ENCODE measurements at regions not wholly inside any gene's neighbourhood (a gene's known extent, or its start where the extent isn't known, plus 50 kb on each side); places are given as distances from the start of the nearest gene placed in this dataset.

DNA sequence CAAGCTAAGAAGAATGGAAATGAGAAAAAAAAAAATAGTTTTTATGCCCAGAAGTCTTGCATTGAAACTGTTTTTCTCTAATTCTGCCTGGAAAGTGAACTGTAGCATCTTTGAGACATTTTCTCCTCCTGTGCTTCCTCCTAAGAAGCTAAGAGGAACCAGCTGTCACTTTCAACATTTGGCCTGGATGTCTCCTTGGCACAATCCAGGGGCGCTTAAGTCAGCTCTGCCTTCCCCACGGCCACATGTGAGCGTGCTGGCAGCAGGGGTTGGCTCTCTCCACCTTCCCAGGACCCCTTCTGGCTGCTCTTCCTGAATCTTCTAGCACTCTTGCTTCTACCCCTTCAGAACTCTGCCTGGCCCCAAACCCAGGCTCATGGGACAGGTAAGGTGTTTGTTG lies 289.6 kb upstream of the ADARB2 start:
- H3K4me1 Mint-ChIP-seq, result no peaks in the 10 kb centered on the region
- H3K9me3 Mint-ChIP-seq, result no peaks in the 10 kb centered on the region

More for the DNA sequence above, 289.6 kb upstream of the ADARB2 start:
- Mint-ChIP-seq H3K4me3 (no peak overlapping the region), H3K27ac (no peak overlapping the region), H3K27me3 (ENCODE audit: low read depth) (peaks cover 17% of the 10 kb centered on the region), H3K36me3 (no peaks in the 10 kb centered on the region)
- ChIA-PET POLR2A (no interaction called here), CTCF (no interaction called here)
- ATAC-seq (no peak), DNase-seq (ENCODE audit: low spot score) (no peak)
- TF ChIP-seq ARID4B (CRISPR knock-in tag; IDR thresholded peaks at IDR 0.05; ENCODE audit: borderline replicate concordance) (no peak), ZNF425 (CRISPR knock-in tag; conservative IDR thresholded peaks at IDR 0.05) (no peak), PRRX2 (CRISPR knock-in tag; IDR thresholded peaks at IDR 0.05) (no peak), TEAD1 (CRISPR knock-in tag; IDR thresholded peaks at IDR 0.05) (no peak), PREB (CRISPR knock-in tag; IDR thresholded peaks at IDR 0.05; ENCODE audit: borderline replicate concordance) (no peak), CREB1 (CRISPR knock-in tag; IDR thresholded peaks at IDR 0.05) (no peak), HMGA2 (CRISPR knock-in tag; IDR thresholded peaks at IDR 0.05) (no peak), IRF1 (CRISPR knock-in tag; IDR thresholded peaks at IDR 0.05) (no peak), RORB (CRISPR knock-in tag; IDR thresholded peaks at IDR 0.05) (no peak), SP1 (CRISPR knock-in tag; conservative IDR thresholded peaks at IDR 0.05) (no peak), CDX4 (CRISPR knock-in tag; IDR thresholded peaks at IDR 0.05; ENCODE audit: borderline replicate concordance) (no peak), ZNF317 (CRISPR knock-in tag; IDR thresholded peaks at IDR 0.05; ENCODE audit: borderline replicate concordance, low read depth) (no peak), ZBTB21 (CRISPR knock-in tag; IDR thresholded peaks at IDR 0.05; ENCODE audit: borderline replicate concordance) (no peak), TEAD4 (CRISPR knock-in tag; IDR thresholded peaks at IDR 0.05) (no peak), HMGXB4 (CRISPR knock-in tag; IDR thresholded peaks at IDR 0.05) (no peak), NFYB (CRISPR knock-in tag; conservative IDR thresholded peaks at IDR 0.05; ENCODE audit: low read depth) (no peak), ZNF121 (CRISPR knock-in tag; IDR thresholded peaks at IDR 0.05) (no peak), NFATC4 (CRISPR knock-in tag; IDR thresholded peaks at IDR 0.05) (no peak)
- TF ChIP-seq, protein P1, sequence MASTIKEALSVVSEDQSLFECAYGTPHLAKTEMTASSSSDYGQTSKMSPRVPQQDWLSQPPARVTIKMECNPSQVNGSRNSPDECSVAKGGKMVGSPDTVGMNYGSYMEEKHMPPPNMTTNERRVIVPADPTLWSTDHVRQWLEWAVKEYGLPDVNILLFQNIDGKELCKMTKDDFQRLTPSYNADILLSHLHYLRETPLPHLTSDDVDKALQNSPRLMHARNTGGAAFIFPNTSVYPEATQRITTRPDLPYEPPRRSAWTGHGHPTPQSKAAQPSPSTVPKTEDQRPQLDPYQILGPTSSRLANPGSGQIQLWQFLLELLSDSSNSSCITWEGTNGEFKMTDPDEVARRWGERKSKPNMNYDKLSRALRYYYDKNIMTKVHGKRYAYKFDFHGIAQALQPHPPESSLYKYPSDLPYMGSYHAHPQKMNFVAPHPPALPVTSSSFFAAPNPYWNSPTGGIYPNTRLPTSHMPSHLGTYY (CRISPR knock-in tag; IDR thresholded peaks at IDR 0.05), result no peak
- TF ChIP-seq, protein P2, sequence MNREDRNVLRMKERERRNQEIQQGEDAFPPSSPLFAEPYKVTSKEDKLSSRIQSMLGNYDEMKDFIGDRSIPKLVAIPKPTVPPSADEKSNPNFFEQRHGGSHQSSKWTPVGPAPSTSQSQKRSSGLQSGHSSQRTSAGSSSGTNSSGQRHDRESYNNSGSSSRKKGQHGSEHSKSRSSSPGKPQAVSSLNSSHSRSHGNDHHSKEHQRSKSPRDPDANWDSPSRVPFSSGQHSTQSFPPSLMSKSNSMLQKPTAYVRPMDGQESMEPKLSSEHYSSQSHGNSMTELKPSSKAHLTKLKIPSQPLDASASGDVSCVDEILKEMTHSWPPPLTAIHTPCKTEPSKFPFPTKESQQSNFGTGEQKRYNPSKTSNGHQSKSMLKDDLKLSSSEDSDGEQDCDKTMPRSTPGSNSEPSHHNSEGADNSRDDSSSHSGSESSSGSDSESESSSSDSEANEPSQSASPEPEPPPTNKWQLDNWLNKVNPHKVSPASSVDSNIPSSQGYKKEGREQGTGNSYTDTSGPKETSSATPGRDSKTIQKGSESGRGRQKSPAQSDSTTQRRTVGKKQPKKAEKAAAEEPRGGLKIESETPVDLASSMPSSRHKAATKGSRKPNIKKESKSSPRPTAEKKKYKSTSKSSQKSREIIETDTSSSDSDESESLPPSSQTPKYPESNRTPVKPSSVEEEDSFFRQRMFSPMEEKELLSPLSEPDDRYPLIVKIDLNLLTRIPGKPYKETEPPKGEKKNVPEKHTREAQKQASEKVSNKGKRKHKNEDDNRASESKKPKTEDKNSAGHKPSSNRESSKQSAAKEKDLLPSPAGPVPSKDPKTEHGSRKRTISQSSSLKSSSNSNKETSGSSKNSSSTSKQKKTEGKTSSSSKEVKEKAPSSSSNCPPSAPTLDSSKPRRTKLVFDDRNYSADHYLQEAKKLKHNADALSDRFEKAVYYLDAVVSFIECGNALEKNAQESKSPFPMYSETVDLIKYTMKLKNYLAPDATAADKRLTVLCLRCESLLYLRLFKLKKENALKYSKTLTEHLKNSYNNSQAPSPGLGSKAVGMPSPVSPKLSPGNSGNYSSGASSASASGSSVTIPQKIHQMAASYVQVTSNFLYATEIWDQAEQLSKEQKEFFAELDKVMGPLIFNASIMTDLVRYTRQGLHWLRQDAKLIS (CRISPR knock-in tag; IDR thresholded peaks at IDR 0.05; ENCODE audit: borderline replicate concordance), result no peak
